ENCODE measurements at regions not wholly inside any gene's neighbourhood (a gene's known extent, or its start where the extent isn't known, plus 50 kb on each side); places are given as distances from the start of the nearest gene placed in this dataset.
"Not testable (repeated sequence)": the region's sequence is repeated elsewhere in the genome, so short reads cannot be mapped to it uniquely, and the experiment has no call there.

GRCh38 chr2:14756122-14756541, 123.6 kb downstream of the LRATD1 start:
- DNase-seq, result no peak

GRCh38 chr2:14756981-14757657, 124.6 kb downstream of the LRATD1 start:
- DNase-seq, result no peak

GRCh38 chr2:14759082-14759481, 126.6 kb downstream of the LRATD1 start:
- DNase-seq, result no peak

- DNase-seq, result no peak
Measured at GRCh38 chr2:14760169-14760568, 127.7 kb downstream of the LRATD1 start.

DNA sequence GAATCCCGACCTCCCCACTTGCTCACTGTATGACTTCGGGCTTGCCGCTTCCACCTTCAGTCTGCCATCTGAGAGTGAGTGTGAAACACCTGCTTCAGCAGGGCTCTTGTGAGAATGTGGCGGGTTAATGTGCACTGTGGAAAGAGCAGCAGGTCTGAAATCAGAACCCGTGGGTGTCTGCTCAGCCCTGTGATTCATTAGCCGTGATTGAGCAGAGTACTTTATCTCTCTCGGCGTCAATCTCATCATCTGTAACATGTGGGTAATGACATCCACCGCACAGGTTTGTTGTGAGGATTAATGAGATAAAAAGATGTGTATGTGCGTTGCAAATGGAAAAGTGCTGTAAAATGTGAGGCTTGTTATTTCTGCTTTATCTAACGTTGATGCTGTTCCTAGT, 128.6 kb downstream of the LRATD1 start:
- peak; percentile 3 for DNase-seq

DNA sequence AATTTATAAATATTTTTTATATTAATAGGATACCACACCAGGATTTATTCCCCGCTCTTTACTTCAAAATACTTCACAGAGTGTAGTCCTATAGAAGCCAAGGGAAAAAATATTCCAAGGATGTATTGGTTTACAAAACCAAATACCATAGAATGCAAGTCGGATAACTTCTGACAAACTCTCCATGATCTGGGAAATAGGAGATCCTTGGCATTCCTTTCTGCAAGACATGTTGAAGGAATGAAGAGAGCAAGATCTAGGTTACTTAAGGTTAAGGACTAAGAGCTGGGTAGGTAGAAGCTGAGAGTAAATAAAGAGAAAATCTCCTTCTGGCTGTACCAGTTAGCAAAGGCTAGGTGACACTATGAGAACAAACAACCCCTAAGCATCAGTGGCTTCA, 141.2 kb downstream of the LRATD1 start:
- DNase-seq, result no peak

DNA sequence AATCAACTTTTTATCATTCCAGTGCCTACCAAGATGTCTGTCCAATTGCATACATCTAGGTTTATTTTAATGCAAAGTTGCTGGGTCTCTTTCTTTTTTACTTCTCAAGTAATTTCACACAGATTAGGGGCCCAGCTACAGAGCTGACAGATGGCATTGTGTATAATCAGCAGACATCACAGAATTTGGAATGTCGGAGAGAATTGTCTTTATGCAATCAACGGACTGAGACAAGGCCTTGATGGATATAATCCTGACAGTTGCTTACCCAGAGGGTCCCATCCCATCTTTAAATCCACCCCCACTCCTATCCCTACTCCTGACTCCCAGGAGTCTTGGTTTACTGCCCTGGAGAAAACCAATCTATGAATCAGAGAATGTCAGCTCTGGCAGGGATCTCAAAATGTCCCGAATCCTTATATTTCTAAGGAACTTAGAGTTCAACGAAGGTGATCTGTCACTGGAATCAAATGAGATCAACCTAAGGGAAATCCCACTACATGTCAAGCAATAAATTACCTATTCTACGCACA, 142.0 kb downstream of the LRATD1 start:
- peak; percentile 8 for DNase-seq

DNA sequence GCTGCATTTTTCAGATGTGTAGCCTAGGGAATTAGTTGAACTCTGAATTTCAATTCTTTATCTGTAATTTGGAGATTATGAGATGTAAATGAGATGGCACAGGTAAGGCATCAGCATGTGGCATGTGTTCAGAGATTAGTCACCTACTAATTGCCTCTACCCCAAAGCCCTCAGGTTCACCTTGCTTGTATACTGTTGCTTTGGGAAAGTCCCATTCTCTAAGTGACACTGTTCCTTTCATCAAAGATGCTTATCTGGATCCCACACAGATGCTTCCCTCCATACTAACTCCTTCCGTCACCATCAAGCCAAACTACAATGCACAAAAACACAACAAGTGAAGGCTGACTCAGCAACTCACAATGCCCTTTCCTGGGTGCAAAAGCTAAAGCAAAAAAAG, 143.7 kb downstream of the LRATD1 start:
- DNase-seq, result no peak

GRCh38 chr2:14778015-14778414, 145.5 kb downstream of the LRATD1 start:
- no peak for DNase-seq

- no peak for DNase-seq
Measured at GRCh38 chr2:14779252-14779651, 146.7 kb downstream of the LRATD1 start.

DNA sequence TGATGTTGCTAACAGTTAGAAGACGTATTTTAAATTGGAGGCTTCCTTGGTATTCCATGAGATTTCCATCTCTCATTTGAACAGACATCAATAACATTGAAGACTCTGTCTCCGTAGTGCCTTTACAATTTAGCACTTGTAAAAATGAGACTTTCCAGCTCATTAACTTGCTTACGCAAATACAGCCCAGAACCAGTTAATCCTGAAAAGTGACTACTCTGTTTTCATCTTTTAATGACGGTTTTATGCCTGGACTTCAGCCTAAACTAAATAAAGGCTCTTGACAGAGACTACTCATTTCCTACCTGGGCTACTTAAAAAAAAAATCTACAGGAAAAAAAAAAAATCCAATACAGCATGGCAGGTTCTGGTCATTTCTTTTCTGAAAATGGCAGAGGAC, 148.6 kb downstream of the LRATD1 start:
- peak; percentile 29 for DNase-seq

DNA sequence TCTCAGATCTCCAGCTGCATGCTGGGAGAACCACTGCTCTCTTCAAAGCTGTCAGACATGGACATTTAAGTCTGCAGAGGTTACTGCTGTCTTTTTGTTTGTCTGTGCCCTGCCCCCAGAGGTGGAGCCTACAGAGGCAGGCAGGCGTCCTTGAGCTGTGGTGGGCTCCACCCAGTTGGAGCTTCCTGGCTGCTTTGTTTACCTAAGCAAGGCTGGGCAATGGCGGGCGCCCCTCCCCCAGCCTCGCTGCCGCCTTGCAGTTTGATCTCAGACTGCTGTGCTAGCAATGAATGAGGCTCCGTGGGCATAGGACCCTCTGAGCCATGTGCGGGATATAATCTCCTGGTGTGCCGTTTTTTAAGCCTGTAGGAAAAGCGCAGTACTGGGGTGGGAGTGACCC, 156.3 kb downstream of the LRATD1 start:
- DNase-seq, result not testable (repeated sequence)

- DNase-seq, result peak; percentile 59
Measured at GRCh38 chr2:14790041-14790640, 157.6 kb downstream of the LRATD1 start.

- no peak for DNase-seq
Measured at GRCh38 chr2:14803994-14804393, 171.5 kb downstream of the LRATD1 start.

DNA sequence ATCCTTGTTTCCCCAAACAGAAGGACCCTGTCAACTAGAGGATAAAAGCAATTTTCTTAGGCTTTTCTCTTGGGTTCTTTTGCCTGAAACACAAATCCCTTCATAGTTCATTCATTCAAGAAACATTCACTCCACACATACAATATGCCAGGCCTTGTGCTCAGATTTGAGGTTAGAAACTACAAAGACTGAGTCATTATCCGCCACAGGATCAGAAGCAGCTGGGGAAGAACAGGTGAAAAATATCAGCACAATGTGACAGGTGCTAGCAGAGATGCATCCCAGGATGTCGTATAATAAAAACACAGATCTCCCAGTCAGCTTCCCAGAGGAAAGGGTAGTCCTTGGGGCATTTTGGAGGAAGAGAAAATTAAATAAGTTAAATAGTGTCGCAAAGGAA, 172.4 kb downstream of the LRATD1 start:
- DNase-seq, result no peak

- DNase-seq, result no peak
Measured at GRCh38 chr2:14806613-14807012, 174.1 kb downstream of the LRATD1 start.

GRCh38 chr2:14815201-14815600, 182.7 kb downstream of the LRATD1 start:
- DNase-seq, result no peak

DNA sequence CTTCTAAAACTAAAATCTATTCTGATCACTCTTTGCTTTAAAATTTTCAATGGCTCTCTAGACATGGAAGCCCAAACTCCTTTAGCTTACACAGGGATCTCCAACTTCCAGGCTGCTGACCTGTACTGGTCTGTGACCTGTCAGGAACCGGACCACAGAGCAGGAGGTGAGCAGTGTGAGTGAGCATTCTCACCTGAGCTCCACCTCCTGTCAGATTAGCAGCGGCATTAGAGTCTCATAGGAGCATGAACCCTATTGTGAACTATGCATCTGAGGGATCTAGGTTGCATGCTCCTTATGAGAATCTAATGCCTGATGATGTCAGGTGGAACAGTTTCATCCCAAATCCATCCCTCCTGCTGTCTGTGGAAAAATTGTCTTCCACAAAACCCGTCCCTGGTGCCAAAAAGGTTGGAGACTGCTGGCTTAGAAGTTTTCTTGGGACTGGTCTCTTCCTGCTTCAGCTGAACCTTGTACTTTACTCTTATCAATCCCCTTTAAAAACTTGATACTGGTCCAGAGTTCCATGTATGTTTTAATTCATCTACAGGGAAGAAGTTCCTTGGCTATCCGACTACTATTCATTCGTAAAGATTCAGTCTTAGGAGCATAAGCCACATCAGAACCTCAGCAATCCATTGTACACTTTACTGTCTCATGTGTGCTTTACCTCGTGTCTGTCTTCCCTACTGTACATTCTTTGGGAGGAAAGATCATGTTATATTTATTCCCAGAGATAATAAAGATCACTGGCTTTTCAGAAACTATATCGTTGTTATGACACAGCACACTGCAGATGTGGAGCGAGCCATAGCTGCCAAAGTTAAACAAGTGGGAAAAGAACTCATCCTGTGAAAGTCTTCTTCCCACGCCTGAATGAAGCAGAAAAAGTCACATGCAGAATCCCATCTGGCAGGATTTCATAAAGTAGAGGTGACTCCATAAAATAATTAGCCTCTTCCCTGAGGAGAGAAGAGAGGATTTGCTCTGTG, 183.8 kb downstream of the LRATD1 start:
- DNase-seq, result peak; percentile 2

DNA sequence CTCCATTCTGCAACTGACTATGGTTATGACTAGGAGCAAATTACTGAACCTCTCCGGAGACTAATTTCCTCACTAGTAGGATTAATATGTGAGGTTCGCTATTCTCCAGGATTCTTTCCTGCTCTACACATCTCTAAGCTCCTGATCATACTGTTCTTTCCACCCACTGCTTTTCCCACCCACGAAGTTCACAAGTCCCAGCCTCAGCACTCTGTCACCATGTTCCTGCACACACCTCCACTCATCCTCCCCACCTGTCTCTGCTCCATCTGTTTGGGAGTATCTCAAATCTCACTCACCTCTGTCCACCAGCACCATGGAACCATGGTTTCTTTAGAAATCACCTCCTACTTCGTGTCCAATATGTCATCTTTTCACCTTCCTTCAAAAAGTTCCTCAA, 185.3 kb downstream of the LRATD1 start:
- no peak for DNase-seq

DNA sequence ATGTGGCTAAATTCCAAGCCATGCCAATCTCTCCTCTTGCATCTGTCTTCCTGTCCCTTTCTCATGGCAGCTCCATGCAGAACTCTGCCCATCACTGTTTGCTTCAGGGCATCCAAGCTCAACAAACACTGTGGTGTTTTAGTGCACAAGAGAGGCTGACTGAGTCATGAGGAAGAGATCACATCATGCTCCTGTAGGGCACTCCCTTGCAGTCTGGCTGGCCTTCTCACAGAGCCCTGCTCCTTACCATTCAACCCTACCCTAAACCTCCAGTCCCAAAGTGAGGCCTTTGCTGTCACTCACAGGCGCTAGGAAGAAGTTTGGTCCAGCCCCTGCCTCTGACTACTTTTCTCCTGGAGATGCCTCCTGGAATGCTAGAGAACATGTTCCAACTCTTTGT, 194.0 kb downstream of the LRATD1 start:
- no peak for DNase-seq

- no peak for DNase-seq
Measured at GRCh38 chr2:14827226-14828023, 194.9 kb downstream of the LRATD1 start.

- DNase-seq, result no peak
Measured at GRCh38 chr2:14828223-14828622, 195.7 kb downstream of the LRATD1 start.

GRCh38 chr2:14828968-14829367, 196.5 kb downstream of the LRATD1 start:
- DNase-seq, result no peak
